ENCODE measurements at regions not wholly inside any gene's neighbourhood (a gene's known extent, or its start where the extent isn't known, plus 50 kb on each side); places are given as distances from the start of the nearest gene placed in this dataset.

DNA sequence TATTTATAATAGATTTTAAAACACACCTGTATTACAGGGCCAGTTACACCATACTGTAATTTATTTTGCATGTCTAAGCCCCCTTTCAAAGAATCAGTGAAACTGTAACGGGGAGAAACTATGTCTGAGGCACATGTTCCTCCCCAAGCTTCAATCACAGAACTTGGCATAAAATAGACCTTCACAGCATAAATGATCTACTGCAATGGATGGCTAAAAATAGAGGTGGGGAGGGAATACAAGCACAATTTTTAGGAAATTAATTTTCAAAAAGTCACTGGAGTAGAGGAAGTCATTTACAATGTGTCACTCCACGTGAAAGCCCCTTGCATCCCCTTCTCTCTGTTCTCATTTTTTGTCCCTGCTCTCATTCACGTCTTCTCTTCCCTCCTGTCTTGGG is 385.2 kb downstream of the TNS3 start:
- WGBS, 2 experiments (ENCODE audit: extremely low coverage in 1 of 2, insufficient coverage in 1 of 2, insufficient read length in 1 of 2, insufficient replicate concordance in 2 of 2, low coverage in 1 of 2, low lambda C conversion rate in 2 of 2, missing lambda C conversion rate in 1 of 2), result 83% methylated on average over 3 of the region's 3 CpGs; no CpG with 5 or more reads in 1 of the 2 experiments
- Histone ChIP-seq H2AFZ (ENCODE audit: low read length) (no peak overlapping the region), H3K79me1 (ENCODE audit: low read depth, low read length) (no peaks in the 10 kb centered on the region), H2BK12ac (ENCODE audit: low read depth, low read length) (no peak overlapping the region), H3K79me2 (ENCODE audit: control insufficient read depth in 1 of 2, insufficient read depth in 2 of 2, low read length in 2 of 2) (no peaks in the 10 kb centered on the region), H3K4me1 (replicated peaks in 1 of 4; ENCODE audit: control insufficient read depth in 3 of 4, insufficient read depth in 4 of 4, low read length in 3 of 4) (no peaks in the 10 kb centered on the region), H4K91ac (replicated peaks; ENCODE audit: insufficient read length, low read length) (no peak overlapping the region), H3K23ac (ENCODE audit: insufficient read length) (no peak overlapping the region), H3K4me2 (ENCODE audit: insufficient read depth in 1 of 2, low read depth in 2 of 2, low read length in 2 of 2) (no peak overlapping the region), H2BK15ac (ENCODE audit: low read length) (no peak overlapping the region), H3K4me3 (ENCODE audit: extremely low read depth in 1 of 4, insufficient read depth in 2 of 4, low read depth in 3 of 4, low read length in 4 of 4) (no peak overlapping the region), H3K36me3 (ENCODE audit: control insufficient read depth in 2 of 4, insufficient read depth in 4 of 4, low read length in 3 of 4) (no peaks in the 10 kb centered on the region), H3K56ac (replicated peaks; ENCODE audit: insufficient read length, low read depth, low read length) (no peak overlapping the region), H2BK5ac (ENCODE audit: low read depth, low read length) (no peak overlapping the region), H4K8ac (ENCODE audit: extremely low read depth, insufficient read depth, low read length) (no peak overlapping the region), H3K9me3 (ENCODE audit: insufficient read depth in 2 of 2, low read depth in 1 of 2, low read length in 1 of 2) (no peaks in the 10 kb centered on the region), H3K27me3 (replicated peaks in 1 of 4; ENCODE audit: control insufficient read depth in 3 of 4, extremely low read depth in 1 of 4, insufficient read depth in 3 of 4, low read length in 3 of 4) (no peaks in the 10 kb centered on the region; a peak in 2 of 7 replicates), H3K4ac (replicated peaks; ENCODE audit: insufficient read length, low read depth, low read length) (no peak overlapping the region), H2AK5ac (ENCODE audit: low read depth, low read length) (no peak overlapping the region), H2BK20ac (ENCODE audit: low read length) (no peak overlapping the region), H3K14ac (ENCODE audit: insufficient read length) (no peak overlapping the region), H3K23me2 (ENCODE audit: low read depth, low read length) (no peaks in the 10 kb centered on the region), H4K5ac (ENCODE audit: insufficient read length, low read depth, low read length) (no peak overlapping the region), H3K18ac (ENCODE audit: extremely low read depth, low read length) (no peak overlapping the region), H3K27ac (ENCODE audit: low read depth, low read length) (no peak overlapping the region), H4K20me1 (replicated peaks in 1 of 2; ENCODE audit: control insufficient read depth in 1 of 2, insufficient read depth in 2 of 2, low read length in 2 of 2) (no peaks in the 10 kb centered on the region), H2BK120ac (replicated peaks; ENCODE audit: low read depth, low read length) (no peak overlapping the region), H3K9ac (replicated peaks in 1 of 4; ENCODE audit: extremely low read depth in 1 of 4, low read depth in 3 of 4, low read length in 3 of 4) (no peak overlapping the region)
- CTCF ChIA-PET (ENCODE audit: partially characterized antibody), result no interaction called here
- TF ChIP-seq RNF2 (IDR thresholded peaks at IDR 0.05; ENCODE audit: borderline replicate concordance, low read depth, low read length, missing control alignments, poor library complexity, severe bottlenecking) (no peak), SIX5 (IDR thresholded peaks at IDR 0.05; ENCODE audit: low read depth, low read length) (no peak)
- TF ChIP-seq, protein P1, sequence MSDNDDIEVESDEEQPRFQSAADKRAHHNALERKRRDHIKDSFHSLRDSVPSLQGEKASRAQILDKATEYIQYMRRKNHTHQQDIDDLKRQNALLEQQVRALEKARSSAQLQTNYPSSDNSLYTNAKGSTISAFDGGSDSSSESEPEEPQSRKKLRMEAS (IDR thresholded peaks at IDR 0.05), result no peak
- no peak for DNase-seq (ENCODE audit: low read depth in 1 of 2, low spot score in 2 of 2)
- FAIRE-seq, result no peak
- POLR2A ChIA-PET (ENCODE audit: partially characterized antibody), result no interaction called here

Measured in H1 (cell line).